Sigmoid colon (tissue), 6 donors: ENCODE measurements at regions not wholly inside any gene's neighbourhood (a gene's known extent, or its start where the extent isn't known, plus 50 kb on each side); places are given as distances from the start of the nearest gene placed in this dataset.

Source experiments
- DNase-seq: peaks from one replicate; pipeline ENCODE4 v3.0.0-alpha.2; 2019
- H3K27ac ChIP-seq, 4 donors: fragments of 200-600 bp; sonication (generic); one replicate each; pipeline ENCODE4 v1.5.1; 2016 to 2019; ENCODE audit warnings: mild to moderate bottlenecking in 1 of 4
- H3K27me3 ChIP-seq, 3 donors: fragments of 200-600 bp; sonication (generic); one replicate each; pipeline ENCODE4 v1.5.1; 2019; ENCODE audit warnings: mild to moderate bottlenecking in 1 of 3
- H3K36me3 ChIP-seq, 4 donors: fragments of 200-600 bp; sonication (generic); one replicate each; pipeline ENCODE4 v1.5.1; 2016 to 2019
- H3K4me1 ChIP-seq, 4 donors: fragments of 200-600 bp; sonication (generic); one replicate each; pipeline ENCODE4 v1.5.1; 2017 to 2019
- H3K4me3 ChIP-seq, 4 donors: fragments of 200-600 bp; sonication (generic); one replicate each; pipeline ENCODE4 v1.5.1; 2017 to 2019; ENCODE audit warnings: mild to moderate bottlenecking in 2 of 4, moderate library complexity in 1 of 4
- H3K9me3 ChIP-seq, 4 donors: fragments of 200-600 bp in 3 of 4; sonication (generic) in 3 of 4; one replicate each; pipeline versions ENCODE4 v1.5.1 to v1.6.1; 2013 to 2019
- EP300 ChIP-seq, 4 donors: sonication (generic); formaldehyde crosslinking; IDR thresholded peaks; one replicate each; pipeline ENCODE4 v1.6.1; 2017; ENCODE audit warnings: antibody characterized with exemption in 4 of 4
- POLR2A ChIP-seq, 2 donors: fragments of 450-650 bp; IDR thresholded peaks; one replicate each; pipeline ENCODE4 v1.6.1; 2016; ENCODE audit warnings: antibody characterized with exemption in 2 of 2, mild to moderate bottlenecking in 2 of 2, moderate library complexity in 2 of 2
- POLR2AphosphoS5 ChIP-seq, 4 donors: sonication (generic); formaldehyde crosslinking; IDR thresholded peaks; one replicate each; pipeline ENCODE4 v1.6.1; 2017; ENCODE audit warnings: antibody characterized with exemption in 4 of 4
- WGBS, 2 donors: extraction: QIAGEN DNeasy Blood & Tissue Kit; methylation state at CpG; one replicate each; pipeline ENCODE4 v1.1.7; 2013; 5-methylcytosine and 5-hydroxymethylcytosine counted together
- intact Hi-C: fragments of 100-400 bp; cut with DNase I; formaldehyde crosslinking; loops from one replicate; pipeline ENCODE4 v1.15.1; 2023
- TF ChIP-seq, protein P1 (sequence below), 4 experiments: fragments of 450-650 bp in 3 of 4; fragments of 200-600 bp in 1 of 4; IDR thresholded peaks; one replicate each; pipeline ENCODE4 v1.5.1; 2016 to 2019; ENCODE audit warnings: antibody characterized with exemption in 4 of 4, mild to moderate bottlenecking in 3 of 4, moderate library complexity in 2 of 4
- donor health status: healthy with polysubstance abuse.
- donor health status: healthy.

DNA sequence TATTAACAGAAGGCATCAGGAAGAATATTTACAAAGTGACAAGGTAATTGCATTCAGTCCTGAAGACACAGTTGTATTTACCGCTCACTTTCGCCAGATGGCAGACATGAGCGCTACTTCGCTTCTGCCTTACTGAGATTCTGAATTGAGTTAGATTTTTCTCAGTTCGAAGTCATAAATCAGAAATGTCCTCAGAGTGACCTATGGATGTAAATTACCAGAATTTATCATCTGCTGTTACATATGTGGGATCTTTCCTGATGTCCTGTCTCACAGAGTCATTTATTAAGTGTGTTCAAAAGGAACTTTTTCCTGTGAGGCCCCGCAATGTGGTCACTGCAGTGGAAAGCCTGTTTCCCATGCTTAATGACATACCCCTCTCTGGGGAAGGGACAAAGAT is 97.3 kb upstream of the DCLK2 start:
- 18 to 21% methylated on average over 6 of the region's 6 CpGs for WGBS, 2 donors
- Histone ChIP-seq H3K36me3 (no peaks in the 10 kb centered on the region), H3K9me3 (no peaks in the 10 kb centered on the region), H3K27ac (no peak overlapping the region), H3K4me1 (peaks cover 0 to 5% (median 0%) of the 10 kb centered on the region in 4 donors), H3K4me3 (no peak overlapping the region), H3K27me3 (no peaks in the 10 kb centered on the region)
- TF ChIP-seq, protein P1, sequence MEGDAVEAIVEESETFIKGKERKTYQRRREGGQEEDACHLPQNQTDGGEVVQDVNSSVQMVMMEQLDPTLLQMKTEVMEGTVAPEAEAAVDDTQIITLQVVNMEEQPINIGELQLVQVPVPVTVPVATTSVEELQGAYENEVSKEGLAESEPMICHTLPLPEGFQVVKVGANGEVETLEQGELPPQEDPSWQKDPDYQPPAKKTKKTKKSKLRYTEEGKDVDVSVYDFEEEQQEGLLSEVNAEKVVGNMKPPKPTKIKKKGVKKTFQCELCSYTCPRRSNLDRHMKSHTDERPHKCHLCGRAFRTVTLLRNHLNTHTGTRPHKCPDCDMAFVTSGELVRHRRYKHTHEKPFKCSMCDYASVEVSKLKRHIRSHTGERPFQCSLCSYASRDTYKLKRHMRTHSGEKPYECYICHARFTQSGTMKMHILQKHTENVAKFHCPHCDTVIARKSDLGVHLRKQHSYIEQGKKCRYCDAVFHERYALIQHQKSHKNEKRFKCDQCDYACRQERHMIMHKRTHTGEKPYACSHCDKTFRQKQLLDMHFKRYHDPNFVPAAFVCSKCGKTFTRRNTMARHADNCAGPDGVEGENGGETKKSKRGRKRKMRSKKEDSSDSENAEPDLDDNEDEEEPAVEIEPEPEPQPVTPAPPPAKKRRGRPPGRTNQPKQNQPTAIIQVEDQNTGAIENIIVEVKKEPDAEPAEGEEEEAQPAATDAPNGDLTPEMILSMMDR (IDR thresholded peaks at IDR 0.05) = peak; percentile 21 to 76 (median 72)
- TF ChIP-seq POLR2A (IDR thresholded peaks at IDR 0.05) = no peak
- intact Hi-C loops = loop anchor here (5.0 kb wide), 1 partner anchor 886 kb away; no protein-coding TSS in a partner anchor
- DNase-seq = peak; percentile 68

- H3K27me3 ChIP-seq = no peaks in the 10 kb centered on the region
- H3K36me3 ChIP-seq = no peaks in the 10 kb centered on the region
- no peaks in the 10 kb centered on the region for H3K9me3 ChIP-seq
- DNase-seq = no peak
- intact Hi-C loops = loop anchor here (5.0 kb wide), 1 partner anchor 884 kb away; no protein-coding TSS in a partner anchor
- no peak overlapping the region for H3K4me3 ChIP-seq
- WGBS, 2 donors = 94 to 96% methylated on average over 2 of the region's 2 CpGs
- TF ChIP-seq POLR2AphosphoS5 (IDR thresholded peaks at IDR 0.05) (peak in 2 of 4 donors; percentile 18 to 22), EP300 (IDR thresholded peaks at IDR 0.05) (no peak)
- H3K4me1 ChIP-seq = peaks cover 0 to 5% (median 0%) of the 10 kb centered on the region in 4 donors
- H3K27ac ChIP-seq = no peak overlapping the region
These were observed 94.8 kb upstream of the DCLK2 start for GRCh38 chr4:149983401-149983800.

DNA sequence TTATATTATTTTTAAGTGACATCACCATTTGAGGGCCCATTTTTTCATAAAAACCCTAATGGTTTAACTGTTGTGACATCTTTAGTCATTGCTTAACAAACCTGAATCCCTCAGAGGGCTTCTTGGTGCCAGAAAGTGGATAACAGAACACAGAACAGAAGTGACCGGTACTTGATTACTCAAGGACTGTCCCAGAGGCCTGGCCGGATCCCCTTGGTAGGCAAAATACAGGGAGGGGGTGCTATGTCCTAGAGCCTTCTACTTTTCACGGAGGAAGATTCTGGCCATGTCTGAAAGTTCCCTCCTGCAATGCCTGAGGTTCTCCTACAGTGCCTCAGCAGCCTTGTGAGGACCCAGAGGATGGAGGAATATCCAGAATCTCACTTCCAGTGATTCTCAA is 94.3 kb upstream of the DCLK2 start:
- TF ChIP-seq POLR2AphosphoS5 (IDR thresholded peaks at IDR 0.05) (no peak), POLR2A (IDR thresholded peaks at IDR 0.05) (no peak), EP300 (IDR thresholded peaks at IDR 0.05) (no peak)
- TF ChIP-seq, protein P1 (IDR thresholded peaks at IDR 0.05) = no peak
- no peak for DNase-seq
- Histone ChIP-seq H3K4me3 (no peak overlapping the region), H3K36me3 (no peaks in the 10 kb centered on the region), H3K9me3 (no peaks in the 10 kb centered on the region), H3K27ac (no peak overlapping the region), H3K27me3 (no peaks in the 10 kb centered on the region), H3K4me1 (peaks cover 0 to 5% (median 0%) of the 10 kb centered on the region in 4 donors)
- 96 to 99% methylated on average over 3 of the region's 3 CpGs for WGBS, 2 donors
- intact Hi-C loops = loop anchor here (5.0 kb wide), 1 partner anchor 883 kb away; no protein-coding TSS in a partner anchor

DNA sequence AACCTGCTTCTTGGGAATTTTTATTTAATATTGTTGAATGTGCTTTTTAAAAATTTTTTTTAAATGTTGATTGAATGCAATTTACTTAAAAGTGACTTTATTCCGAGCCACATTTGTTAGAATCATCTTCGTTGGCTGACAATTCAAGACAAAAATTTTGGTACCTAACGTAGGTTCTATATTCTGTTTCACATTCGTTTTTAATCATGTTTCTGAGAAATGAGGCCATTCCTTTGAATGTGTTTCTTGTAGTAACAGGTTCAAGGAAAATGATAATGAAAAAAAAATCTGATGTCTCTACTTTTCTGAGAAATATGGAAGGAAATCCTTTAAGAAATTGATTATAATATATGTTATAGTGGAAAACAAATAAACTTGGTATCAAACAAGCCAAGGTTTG is 92.3 kb upstream of the DCLK2 start:
- no peaks in the 10 kb centered on the region for H3K36me3 ChIP-seq
- no peak for DNase-seq
- no peak overlapping the region for H3K27ac ChIP-seq
- no peaks in the 10 kb centered on the region for H3K4me1 ChIP-seq
- no peaks in the 10 kb centered on the region for H3K9me3 ChIP-seq
- intact Hi-C loops = no loop called here
- WGBS, 2 donors = 93% methylated on average over 4 of the region's 4 CpGs
- TF ChIP-seq POLR2A (IDR thresholded peaks at IDR 0.05) = no peak
- TF ChIP-seq, protein P1 (IDR thresholded peaks at IDR 0.05) = no peak
- no peak for TF ChIP-seq EP300 (IDR thresholded peaks at IDR 0.05)
- TF ChIP-seq POLR2AphosphoS5 (IDR thresholded peaks at IDR 0.05) = no peak
- H3K4me3 ChIP-seq = no peak overlapping the region
- no peaks in the 10 kb centered on the region for H3K27me3 ChIP-seq

DNA sequence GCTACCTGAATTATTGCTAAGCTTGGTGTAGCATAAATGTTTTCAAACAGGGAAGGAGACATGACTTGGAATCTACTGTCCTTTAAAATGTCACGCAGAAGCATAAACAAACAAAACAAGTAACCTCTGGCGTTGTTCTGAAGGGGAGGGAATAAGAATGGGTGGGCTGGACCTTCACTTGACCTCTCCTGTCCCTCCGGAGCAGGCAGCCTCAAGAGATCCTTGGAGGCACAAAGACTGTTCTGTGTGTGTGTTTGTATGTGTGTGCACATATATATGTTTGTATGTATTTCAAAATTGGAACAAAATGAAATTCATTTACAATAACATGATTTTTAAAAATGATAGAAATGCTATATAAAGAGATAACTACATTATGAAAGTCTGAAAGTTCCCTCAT is 91.3 kb upstream of the DCLK2 start:
- no peaks in the 10 kb centered on the region for H3K4me1 ChIP-seq
- intact Hi-C loops = no loop called here
- 46 to 64% methylated on average over 3 of the region's 3 CpGs for WGBS, 2 donors
- H3K4me3 ChIP-seq = no peak overlapping the region
- H3K27ac ChIP-seq = no peak overlapping the region
- no peak for DNase-seq
- TF ChIP-seq EP300 (IDR thresholded peaks at IDR 0.05) = no peak
- no peaks in the 10 kb centered on the region for H3K36me3 ChIP-seq
- no peaks in the 10 kb centered on the region for H3K27me3 ChIP-seq
- H3K9me3 ChIP-seq = no peaks in the 10 kb centered on the region
